Esophagus squamous epithelium (tissue), 5 donors: ENCODE measurements at regions not wholly inside any gene's neighbourhood (a gene's known extent, or its start where the extent isn't known, plus 50 kb on each side); places are given as distances from the start of the nearest gene placed in this dataset.

Experiments used
- DNase-seq: peaks from one replicate; lab custom pipeline; 2025; lab: John Stamatoyannopoulos, UW
- H3K27ac ChIP-seq, 4 donors: fragments of 200-600 bp; sonication (generic); one replicate each; pipeline ENCODE4 v1.5.1; 2016 to 2019; ENCODE audit warnings: mild to moderate bottlenecking in 1 of 4
- H3K27me3 ChIP-seq, 4 donors: fragments of 200-600 bp; sonication (generic); 1 replicate in 3 of 4; 2 replicates in 1 of 4; pipeline versions ENCODE4 v1.5.1 to v1.6.0; 2017 to 2021; ENCODE audit warnings: antibody characterized with exemption in 1 of 4
- H3K36me3 ChIP-seq, 3 donors: fragments of 200-600 bp; sonication (generic); one replicate each; pipeline ENCODE4 v1.5.1; 2016 to 2019
- H3K4me1 ChIP-seq, 3 donors: fragments of 200-600 bp; sonication (generic); one replicate each; pipeline ENCODE4 v1.5.1; 2017 to 2019
- H3K4me3 ChIP-seq, 4 donors: fragments of 200-600 bp; sonication (generic); 1 replicate in 3 of 4; 2 replicates in 1 of 4; pipeline ENCODE4 v1.5.1; 2016 to 2019; ENCODE audit warnings: mild to moderate bottlenecking in 2 of 4, moderate library complexity in 1 of 4
- H3K9me3 ChIP-seq, 3 donors: fragments of 200-600 bp; sonication (generic); one replicate each; pipeline ENCODE4 v1.5.1; 2016 to 2019
- CTCF ChIP-seq, 6 experiments: fragments of 450-650 bp in 4 of 6; fragments of 200-600 bp in 2 of 6; sonication (generic) in 2 of 6; IDR thresholded peaks; one replicate each; pipeline ENCODE4 v1.5.1; 2016 to 2019; ENCODE audit warnings: antibody characterized with exemption in 6 of 6, mild to moderate bottlenecking in 4 of 6, moderate library complexity in 4 of 6
- POLR2A ChIP-seq, 4 donors: fragments of 450-650 bp; IDR thresholded peaks; one replicate each; pipeline ENCODE4 v1.6.1; 2017; ENCODE audit warnings: antibody characterized with exemption in 4 of 4, mild to moderate bottlenecking in 4 of 4, moderate library complexity in 3 of 4
- WGBS, 2 donors: methylation state at CpG; one replicate each; pipeline ENCODE4 v1.1.5; 2018; 5-methylcytosine and 5-hydroxymethylcytosine counted together
- intact Hi-C: fragments of 100-400 bp; cut with DNase I; formaldehyde crosslinking; loops from one replicate; pipeline ENCODE4 v1.15.0; 2022
- small RNA-seq, 4 donors: library from RNA; depleted of rRNA; stranded (forward); fragments of <200 nt; gene quantifications; one replicate each; pipeline ENCODE3, GENCODE V24; 2016
- donor health status: DM: yes; HTN: yes; CAD: no.

GRCh38 chr14:25757364-25757763 lies 707.4 kb upstream of the STXBP6 start:
- intact Hi-C loops: no loop called here
- WGBS, 2 donors: 68 to 70% methylated on average over 3 of the region's 3 CpGs
- TF ChIP-seq POLR2A (IDR thresholded peaks at IDR 0.05) (no peak), CTCF (IDR thresholded peaks at IDR 0.05) (no peak)
- DNase-seq: no peak
- Histone ChIP-seq H3K36me3 (no peaks in the 10 kb centered on the region), H3K27me3 (no peaks in the 10 kb centered on the region), H3K4me1 (no peaks in the 10 kb centered on the region), H3K4me3 (no peak overlapping the region), H3K9me3 (no peaks in the 10 kb centered on the region), H3K27ac (no peak overlapping the region)

- WGBS, 2 donors: 39 to 47% methylated on average over 4 of the region's 4 CpGs
- TF ChIP-seq POLR2A (IDR thresholded peaks at IDR 0.05) (no peak), CTCF (IDR thresholded peaks at IDR 0.05) (no peak)
- H3K9me3 ChIP-seq: no peaks in the 10 kb centered on the region
- no peaks in the 10 kb centered on the region for H3K36me3 ChIP-seq
- no peak overlapping the region for H3K27ac ChIP-seq
- no peak for DNase-seq
- no peaks in the 10 kb centered on the region for H3K27me3 ChIP-seq
- no peaks in the 10 kb centered on the region for H3K4me1 ChIP-seq
- intact Hi-C loops: no loop called here
- H3K4me3 ChIP-seq: no peak overlapping the region
Measured at GRCh38 chr14:25756876-25757275, 706.9 kb upstream of the STXBP6 start.

- H3K4me1 ChIP-seq: no peaks in the 10 kb centered on the region
- TF ChIP-seq CTCF (IDR thresholded peaks at IDR 0.05): no peak
- TF ChIP-seq POLR2A (IDR thresholded peaks at IDR 0.05): no peak
- H3K4me3 ChIP-seq: no peak overlapping the region
- 57 to 65% methylated on average over 4 of the region's 4 CpGs for WGBS, 2 donors
- H3K27me3 ChIP-seq: no peaks in the 10 kb centered on the region
- no peak overlapping the region for H3K27ac ChIP-seq
- no peak for DNase-seq
- no peaks in the 10 kb centered on the region for H3K9me3 ChIP-seq
- intact Hi-C loops: no loop called here
- no peaks in the 10 kb centered on the region for H3K36me3 ChIP-seq
Measured at GRCh38 chr14:25753130-25753529, 703.2 kb upstream of the STXBP6 start.

- no peak for DNase-seq
- Histone ChIP-seq H3K4me1 (no peaks in the 10 kb centered on the region), H3K4me3 (no peak overlapping the region), H3K36me3 (no peaks in the 10 kb centered on the region), H3K9me3 (no peaks in the 10 kb centered on the region), H3K27ac (no peak overlapping the region), H3K27me3 (no peaks in the 10 kb centered on the region)
- intact Hi-C loops: no loop called here
- TF ChIP-seq POLR2A (IDR thresholded peaks at IDR 0.05) (no peak), CTCF (IDR thresholded peaks at IDR 0.05) (no peak)
- 64 to 86% methylated on average over 1 of the region's 1 CpG for WGBS, 2 donors
Measured at GRCh38 chr14:25750436-25750835, 700.5 kb upstream of the STXBP6 start.

Small RNA genes lying in the stretch of these regions (small RNA-seq; reads per million reads assigned to genes)
- gene RF00440: 0 to 0.07 (median 0) reads per million in 4 donors
